ENCODE measurements at regions not wholly inside any gene's neighbourhood (a gene's known extent, or its start where the extent isn't known, plus 50 kb on each side); places are given as distances from the start of the nearest gene placed in this dataset.
"Not testable (repeated sequence)": the region's sequence is repeated elsewhere in the genome, so short reads cannot be mapped to it uniquely, and the experiment has no call there.

GRCh38 chr10:114875590-114876081 lies 54.1 kb downstream of the FHIP2A start:
- TF ChIP-seq POLR2A (IDR thresholded peaks at IDR 0.05; ENCODE audit: low read length); GATA1 (IDR thresholded peaks at IDR 0.05; ENCODE audit: low read depth, low read length): not testable (repeated sequence)

Measured in erythroblast (primary cell).